Astrocyte (in vitro differentiated cells and primary cell): ENCODE measurements at regions not wholly inside any gene's neighbourhood (a gene's known extent, or its start where the extent isn't known, plus 50 kb on each side); places are given as distances from the start of the nearest gene placed in this dataset.
A peak's percentile ranks its signal among the peaks of the same experiment; 100 is the strongest.

Experiments
- DNase-seq: peaks from one replicate; pipeline ENCODE4 v3.0.0-alpha.2; 2010; ENCODE audit warnings: low read depth
- FAIRE-seq: peaks from 2 replicates; lab custom pipeline; 2011; peaks lifted over from hg19 to GRCh38; lab: Jason Lieb, UNC
- H2AFZ ChIP-seq: 2 replicates; pipeline ENCODE4 v1.6.0; 2012; ENCODE audit warnings: low read depth, low read length, inconsistent platforms
- H3K27ac ChIP-seq: 2 replicates; pipeline ENCODE4 v1.5.1; 2011; ENCODE audit warnings: low read depth, low read length, inconsistent platforms
- H3K27me3 ChIP-seq: 2 replicates; pipeline ENCODE4 v1.6.0; 2011; ENCODE audit warnings: low read length, inconsistent platforms; ENCODE audit not compliant: insufficient read depth
- H3K36me3 ChIP-seq: 2 replicates; pipeline ENCODE4 v1.5.1; 2011; ENCODE audit warnings: low read length, inconsistent platforms; ENCODE audit not compliant: insufficient read depth
- H3K4me1 ChIP-seq: 2 replicates; pipeline ENCODE4 v1.5.1; 2011; ENCODE audit warnings: low read length, inconsistent platforms; ENCODE audit not compliant: insufficient read depth
- H3K4me2 ChIP-seq: 2 replicates; pipeline ENCODE4 v1.6.0; 2012; ENCODE audit warnings: low read length, inconsistent platforms
- H3K4me3 ChIP-seq: 2 replicates; pipeline ENCODE4 v1.5.1; 2011; ENCODE audit warnings: low read depth, mild to moderate bottlenecking, low read length, inconsistent platforms; ENCODE audit not compliant: insufficient read depth
- H3K79me2 ChIP-seq: 2 replicates; pipeline ENCODE4 v1.6.0; 2012; ENCODE audit warnings: mild to moderate bottlenecking, low read length, inconsistent platforms; ENCODE audit not compliant: insufficient read depth
- H3K9ac ChIP-seq: 2 replicates; pipeline ENCODE4 v1.6.0; 2012; ENCODE audit warnings: mild to moderate bottlenecking, low read length, inconsistent platforms
- H3K9me3 ChIP-seq: 2 replicates; pipeline ENCODE4 v1.5.1; 2012; ENCODE audit warnings: low read depth, mild to moderate bottlenecking, low read length, inconsistent platforms; ENCODE audit not compliant: insufficient read depth
- H4K20me1 ChIP-seq: 2 replicates; pipeline ENCODE4 v1.6.0; 2012; ENCODE audit warnings: low read length, inconsistent platforms; ENCODE audit not compliant: insufficient read depth
- H3K27ac Mint-ChIP-seq: one replicate; pipeline ENCODE4 v1.8.0; 2021; ENCODE audit warnings: mild to moderate bottlenecking, mixed read lengths; ENCODE audit not compliant: unreplicated experiment
- H3K27me3 Mint-ChIP-seq: one replicate; pipeline ENCODE4 v1.8.0; 2021; ENCODE audit warnings: low read depth, mixed read lengths; ENCODE audit not compliant: unreplicated experiment
- H3K36me3 Mint-ChIP-seq: one replicate; pipeline ENCODE4 v1.8.0; 2021; ENCODE audit warnings: low read depth, mixed read lengths; ENCODE audit not compliant: unreplicated experiment
- H3K4me1 Mint-ChIP-seq: one replicate; pipeline ENCODE4 v1.8.0; 2021; ENCODE audit warnings: low read depth, mixed read lengths; ENCODE audit not compliant: unreplicated experiment
- H3K4me3 Mint-ChIP-seq: one replicate; pipeline ENCODE4 v1.8.0; 2021; ENCODE audit warnings: mild to moderate bottlenecking, moderate library complexity, mixed read lengths; ENCODE audit not compliant: unreplicated experiment
- H3K9me3 Mint-ChIP-seq: one replicate; pipeline ENCODE4 v1.8.0; 2021; ENCODE audit warnings: mild to moderate bottlenecking, mixed read lengths; ENCODE audit not compliant: unreplicated experiment
- EZH2 ChIP-seq: IDR thresholded peaks from 2 replicates; pipeline ENCODE4 v1.6.1; 2012; ENCODE audit warnings: mild to moderate bottlenecking, low read length, inconsistent platforms; ENCODE audit not compliant: insufficient read depth
- TF ChIP-seq, protein P1 (sequence below): IDR thresholded peaks from 2 replicates; pipeline ENCODE4 v1.5.1; 2011; ENCODE audit warnings: low read depth, mild to moderate bottlenecking, inconsistent platforms, low read length, moderate library complexity; ENCODE audit not compliant: insufficient read depth

- Histone ChIP-seq H3K36me3 (no peaks in the 10 kb centered on the region), H3K9me3 (no peaks in the 10 kb centered on the region), H3K9ac (no peak overlapping the region), H2AFZ (no peak overlapping the region), H3K27ac (no peak overlapping the region), H4K20me1 (no peaks in the 10 kb centered on the region), H3K27me3 (no peaks in the 10 kb centered on the region), H3K4me3 (no peak overlapping the region), H3K4me1 (peaks cover 23% of the 10 kb centered on the region), H3K4me2 (no peak overlapping the region), H3K79me2 (no peaks in the 10 kb centered on the region)
- no peak overlapping the region for H3K27ac Mint-ChIP-seq
- TF ChIP-seq EZH2, result no peak
- TF ChIP-seq, protein P1, sequence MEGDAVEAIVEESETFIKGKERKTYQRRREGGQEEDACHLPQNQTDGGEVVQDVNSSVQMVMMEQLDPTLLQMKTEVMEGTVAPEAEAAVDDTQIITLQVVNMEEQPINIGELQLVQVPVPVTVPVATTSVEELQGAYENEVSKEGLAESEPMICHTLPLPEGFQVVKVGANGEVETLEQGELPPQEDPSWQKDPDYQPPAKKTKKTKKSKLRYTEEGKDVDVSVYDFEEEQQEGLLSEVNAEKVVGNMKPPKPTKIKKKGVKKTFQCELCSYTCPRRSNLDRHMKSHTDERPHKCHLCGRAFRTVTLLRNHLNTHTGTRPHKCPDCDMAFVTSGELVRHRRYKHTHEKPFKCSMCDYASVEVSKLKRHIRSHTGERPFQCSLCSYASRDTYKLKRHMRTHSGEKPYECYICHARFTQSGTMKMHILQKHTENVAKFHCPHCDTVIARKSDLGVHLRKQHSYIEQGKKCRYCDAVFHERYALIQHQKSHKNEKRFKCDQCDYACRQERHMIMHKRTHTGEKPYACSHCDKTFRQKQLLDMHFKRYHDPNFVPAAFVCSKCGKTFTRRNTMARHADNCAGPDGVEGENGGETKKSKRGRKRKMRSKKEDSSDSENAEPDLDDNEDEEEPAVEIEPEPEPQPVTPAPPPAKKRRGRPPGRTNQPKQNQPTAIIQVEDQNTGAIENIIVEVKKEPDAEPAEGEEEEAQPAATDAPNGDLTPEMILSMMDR, result no peak
- no peaks in the 10 kb centered on the region for H3K36me3 Mint-ChIP-seq
- peaks cover 6% of the 10 kb centered on the region for H3K9me3 Mint-ChIP-seq
- FAIRE-seq (no peak), DNase-seq (no peak)
- H3K27me3 Mint-ChIP-seq, result no peaks in the 10 kb centered on the region
- peaks cover 20% of the 10 kb centered on the region for H3K4me1 Mint-ChIP-seq
- no peak overlapping the region for H3K4me3 Mint-ChIP-seq
Measured at GRCh38 chr2:189291460-189291859, 111.9 kb upstream of the COL5A2 start.

- Mint-ChIP-seq H3K27me3 (no peaks in the 10 kb centered on the region), H3K4me1 (peaks cover 17% of the 10 kb centered on the region), H3K9me3 (peaks cover 6% of the 10 kb centered on the region), H3K27ac (no peak overlapping the region), H3K4me3 (no peak overlapping the region), H3K36me3 (no peaks in the 10 kb centered on the region)
- Histone ChIP-seq H3K27ac (peak overlapping the region; percentile 21), H3K9ac (no peak overlapping the region), H3K36me3 (no peaks in the 10 kb centered on the region), H3K4me3 (no peak overlapping the region), H3K4me2 (no peak overlapping the region), H3K4me1 (peaks cover 21% of the 10 kb centered on the region), H3K9me3 (no peaks in the 10 kb centered on the region), H3K79me2 (no peaks in the 10 kb centered on the region), H4K20me1 (no peaks in the 10 kb centered on the region), H3K27me3 (no peaks in the 10 kb centered on the region), H2AFZ (no peak overlapping the region)
- DNase-seq (peak; percentile 55), FAIRE-seq (no peak)
- TF ChIP-seq, protein P1, result no peak
- TF ChIP-seq EZH2, result no peak
Measured at GRCh38 chr2:189293164-189293563, 113.6 kb upstream of the COL5A2 start.

- Histone ChIP-seq H3K27me3 (no peaks in the 10 kb centered on the region), H3K36me3 (no peaks in the 10 kb centered on the region), H2AFZ (no peak overlapping the region), H3K27ac (peak overlapping the region; percentile 27), H3K4me1 (peaks cover 22% of the 10 kb centered on the region), H3K4me2 (peak overlapping the region; percentile 50), H3K4me3 (no peak overlapping the region), H3K9me3 (no peaks in the 10 kb centered on the region), H4K20me1 (no peaks in the 10 kb centered on the region), H3K9ac (no peak overlapping the region), H3K79me2 (no peaks in the 10 kb centered on the region)
- H3K36me3 Mint-ChIP-seq, result no peaks in the 10 kb centered on the region
- FAIRE-seq (peak; percentile 95), DNase-seq (peak; percentile 98)
- H3K27ac Mint-ChIP-seq, result peak overlapping the region; percentile 12
- no peaks in the 10 kb centered on the region for H3K27me3 Mint-ChIP-seq
- H3K9me3 Mint-ChIP-seq, result no peaks in the 10 kb centered on the region
- H3K4me3 Mint-ChIP-seq, result no peak overlapping the region
- TF ChIP-seq, protein P1, result no peak
- no peak for TF ChIP-seq EZH2
- peaks cover 22% of the 10 kb centered on the region for H3K4me1 Mint-ChIP-seq
Measured at GRCh38 chr2:189297446-189297845, 117.9 kb upstream of the COL5A2 start.
